AG04449 (cell line): ENCODE measurements at regions not wholly inside any gene's neighbourhood (a gene's known extent, or its start where the extent isn't known, plus 50 kb on each side); places are given as distances from the start of the nearest gene placed in this dataset.

Experiments used
- CTCF ChIA-PET: fragments of 350-600 bp; formaldehyde crosslinking; extraction: SDS; loops from one replicate; lab custom pipeline; 2021; ENCODE audit warnings: antibody characterized with exemption; lab: Yijun Ruan, JAX
- POLR2A ChIA-PET: fragments of 400-600, 350-600 bp; formaldehyde crosslinking; extraction: SDS; loops from one replicate; lab custom pipeline; 2020; ENCODE audit warnings: antibody characterized with exemption, inconsistent platforms; lab: Yijun Ruan, JAX
- DNase-seq: peaks from one replicate; pipeline ENCODE4 v3.0.0-alpha.2; 2010; ENCODE audit warnings: low read depth, low spot score
- H3K4me3 ChIP-seq: 2 replicates; pipeline ENCODE4 v1.5.1; 2011; ENCODE audit warnings: low read depth, mild to moderate bottlenecking, control low read depth, low read length
- CTCF ChIP-seq: IDR thresholded peaks from one replicate; pipeline ENCODE4 v1.5.1; 2011; ENCODE audit warnings: mild to moderate bottlenecking, moderate library complexity, low read length, control low read depth, inconsistent platforms; ENCODE audit not compliant: insufficient read depth; ENCODE audit errors: missing control alignments

GRCh38 chr3:116920826-116921610, 211.4 kb downstream of the TUSC7 start:
- ChIA-PET CTCF (no interaction called here), POLR2A (no interaction called here)
- no peak for TF ChIP-seq CTCF
- no peak for DNase-seq
- H3K4me3 ChIP-seq = no peak overlapping the region

GRCh38 chr3:116927918-116928317, 218.3 kb downstream of the TUSC7 start:
- TF ChIP-seq CTCF = no peak
- no peak for DNase-seq
- CTCF ChIA-PET = no interaction called here
- POLR2A ChIA-PET = no interaction called here
- H3K4me3 ChIP-seq = no peak overlapping the region

DNA sequence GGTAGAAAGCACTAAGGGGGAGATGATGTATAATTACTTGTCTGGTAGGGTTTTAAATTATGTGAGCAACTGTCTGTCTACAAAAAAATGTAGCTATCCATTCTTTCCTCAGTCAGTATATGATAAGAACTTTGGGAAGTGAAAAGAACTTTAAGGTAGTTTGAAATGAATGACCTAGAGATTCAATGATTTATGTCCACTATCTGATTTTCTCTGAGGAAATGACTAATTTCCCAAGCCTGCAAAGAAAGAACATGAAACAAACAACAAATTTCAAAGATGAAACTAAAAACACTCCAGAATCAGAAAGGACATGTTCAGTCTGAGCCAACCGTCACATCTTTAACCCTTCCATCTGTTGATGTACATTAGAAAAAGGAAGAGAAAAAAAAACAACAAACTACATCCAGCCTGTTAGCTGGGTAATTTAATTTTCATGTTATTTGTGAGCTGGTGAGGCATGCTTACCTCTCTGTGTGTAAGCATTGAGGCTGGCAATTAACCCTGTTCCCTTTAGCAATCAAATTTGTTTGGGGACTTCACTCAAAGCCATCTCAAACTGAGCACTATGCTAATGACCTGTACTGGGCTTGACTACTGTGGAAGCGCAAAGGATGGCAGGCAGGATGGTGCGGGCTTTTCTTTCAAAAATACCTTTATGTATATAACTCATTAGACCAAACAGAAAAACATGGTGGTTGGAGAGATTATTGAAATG, 220.1 kb downstream of the TUSC7 start:
- no peak overlapping the region for H3K4me3 ChIP-seq
- no peak for TF ChIP-seq CTCF
- CTCF ChIA-PET = no interaction called here
- no peak for DNase-seq
- POLR2A ChIA-PET = no interaction called here

DNA sequence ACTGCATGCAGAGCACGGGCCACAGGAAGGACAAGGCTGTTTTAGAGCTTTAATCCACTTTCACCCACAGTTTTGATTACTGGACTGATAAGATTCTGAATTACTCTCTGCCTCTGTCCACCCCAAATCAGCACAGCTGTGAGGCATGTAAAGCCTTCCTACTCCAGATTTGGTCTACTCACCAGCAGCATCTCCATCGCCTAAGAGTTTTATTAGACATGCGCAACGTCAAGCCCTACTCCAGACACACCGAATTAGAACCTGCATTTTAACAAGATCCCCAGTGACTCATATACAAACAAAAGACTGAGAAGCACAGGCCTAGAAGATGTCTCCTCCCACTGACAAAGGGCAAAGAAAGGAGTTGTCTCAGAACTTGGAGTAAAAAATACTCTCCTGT, 221.2 kb downstream of the TUSC7 start:
- ChIA-PET CTCF (no interaction called here), POLR2A (no interaction called here)
- DNase-seq = no peak
- H3K4me3 ChIP-seq = no peak overlapping the region
- TF ChIP-seq CTCF = no peak

GRCh38 chr3:116939091-116939490, 229.5 kb downstream of the TUSC7 start:
- H3K4me3 ChIP-seq = no peak overlapping the region
- ChIA-PET CTCF (no interaction called here), POLR2A (no interaction called here)
- no peak for TF ChIP-seq CTCF
- DNase-seq = no peak

DNA sequence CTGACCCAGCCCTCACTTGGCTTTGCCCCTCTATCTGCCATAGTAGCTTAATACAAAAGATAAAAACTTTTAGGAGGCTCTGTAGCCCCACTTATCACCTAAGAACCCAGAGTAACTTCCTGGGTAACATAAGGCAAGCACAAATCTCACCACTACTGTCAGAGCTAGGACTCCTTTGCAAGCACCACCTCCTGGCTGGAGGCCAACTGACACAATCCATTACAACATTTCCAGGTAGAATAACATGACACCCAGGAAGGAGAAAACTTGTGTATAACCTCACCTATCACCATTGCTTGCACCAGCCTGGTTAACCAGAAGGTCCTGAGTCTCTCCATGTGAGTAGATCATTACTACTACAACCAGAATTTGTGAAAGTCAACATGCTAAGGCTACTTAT, 230.0 kb downstream of the TUSC7 start:
- CTCF ChIA-PET = no interaction called here

More for the DNA sequence above, 230.0 kb downstream of the TUSC7 start:
- TF ChIP-seq CTCF = no peak
- POLR2A ChIA-PET = no interaction called here
- H3K4me3 ChIP-seq = no peak overlapping the region
- DNase-seq = no peak
